Peyer's patch (tissue), 4 donors: ENCODE measurements at regions not wholly inside any gene's neighbourhood (a gene's known extent, or its start where the extent isn't known, plus 50 kb on each side); places are given as distances from the start of the nearest gene placed in this dataset.

Experiments used
- DNase-seq, 3 donors: peaks; one replicate each; pipeline ENCODE4 v3.0.0-alpha.2; 2017 to 2019
- H3K27ac ChIP-seq, 4 donors: fragments of 200-600 bp; sonication (generic); one replicate each; pipeline ENCODE4 v1.5.1; 2016 to 2019
- H3K27me3 ChIP-seq, 2 donors: fragments of 200-600 bp; sonication (generic); one replicate each; pipeline ENCODE4 v1.5.1; 2019
- H3K36me3 ChIP-seq, 3 donors: fragments of 200-600 bp; sonication (generic); one replicate each; pipeline ENCODE4 v1.5.1; 2016 to 2019
- H3K4me1 ChIP-seq, 4 donors: fragments of 200-600 bp; sonication (generic); one replicate each; pipeline ENCODE4 v1.5.1; 2016 to 2019
- H3K4me3 ChIP-seq, 4 donors: fragments of 200-600 bp; sonication (generic); 1 replicate in 3 of 4; 2 replicates in 1 of 4; pipeline ENCODE4 v1.5.1; 2016 to 2019; ENCODE audit warnings: mild to moderate bottlenecking in 1 of 4
- H3K9me3 ChIP-seq, 4 donors: fragments of 200-600 bp; sonication (generic); one replicate each; pipeline ENCODE4 v1.5.1; 2016 to 2019; ENCODE audit warnings: mild to moderate bottlenecking in 1 of 4
- CTCF ChIP-seq, 6 experiments: fragments of 450-650 bp in 4 of 6; fragments of 200-600 bp in 2 of 6; sonication (generic) in 1 of 6; IDR thresholded peaks; one replicate each; pipeline ENCODE4 v1.5.1; 2017 to 2019; ENCODE audit warnings: antibody characterized with exemption in 6 of 6, mild to moderate bottlenecking in 3 of 6, moderate library complexity in 1 of 6
- POLR2A ChIP-seq, 2 donors: fragments of 450-650 bp; IDR thresholded peaks; one replicate each; pipeline ENCODE4 v1.5.1; 2017; ENCODE audit warnings: antibody characterized with exemption in 2 of 2, mild to moderate bottlenecking in 2 of 2, moderate library complexity in 2 of 2

GRCh38 chrX:54615109-54615508, 85.1 kb downstream of the GNL3L start:
- Histone ChIP-seq H3K36me3 (no peaks in the 10 kb centered on the region), H3K27ac (no peak overlapping the region), H3K4me1 (no peaks in the 10 kb centered on the region), H3K4me3 (no peak overlapping the region), H3K9me3 (no peaks in the 10 kb centered on the region), H3K27me3 (no peaks in the 10 kb centered on the region)
- TF ChIP-seq CTCF (IDR thresholded peaks at IDR 0.05) (no peak), POLR2A (IDR thresholded peaks at IDR 0.05) (no peak)
- no peak for DNase-seq

- Histone ChIP-seq H3K4me3 (no peak overlapping the region), H3K27me3 (no peaks in the 10 kb centered on the region), H3K27ac (no peak overlapping the region), H3K9me3 (no peaks in the 10 kb centered on the region), H3K36me3 (no peaks in the 10 kb centered on the region), H3K4me1 (no peaks in the 10 kb centered on the region)
- DNase-seq, result no peak
- TF ChIP-seq CTCF (IDR thresholded peaks at IDR 0.05), result no peak
- TF ChIP-seq POLR2A (IDR thresholded peaks at IDR 0.05), result no peak
Measured at GRCh38 chrX:54633641-54634040, 103.6 kb downstream of the GNL3L start.

GRCh38 chrX:54639018-54639345, 109.0 kb downstream of the GNL3L start:
- Histone ChIP-seq H3K9me3 (no peaks in the 10 kb centered on the region), H3K27ac (peak overlapping the region; percentile 78 to 94 (median 89)), H3K4me3 (peak overlapping the region; percentile 44 to 53 (median 50)), H3K36me3 (no peaks in the 10 kb centered on the region), H3K4me1 (no peaks in the 10 kb centered on the region), H3K27me3 (no peaks in the 10 kb centered on the region)
- DNase-seq, result no peak
- TF ChIP-seq CTCF (IDR thresholded peaks at IDR 0.05), result no peak
- no peak for TF ChIP-seq POLR2A (IDR thresholded peaks at IDR 0.05)

- Histone ChIP-seq H3K36me3 (no peaks in the 10 kb centered on the region), H3K4me3 (peak overlapping the region; percentile 44 to 53 (median 50)), H3K27ac (peak overlapping the region; percentile 78 to 94 (median 89)), H3K27me3 (no peaks in the 10 kb centered on the region), H3K4me1 (no peaks in the 10 kb centered on the region), H3K9me3 (no peaks in the 10 kb centered on the region)
- peak; percentile 32 to 34 for TF ChIP-seq POLR2A (IDR thresholded peaks at IDR 0.05)
- TF ChIP-seq CTCF (IDR thresholded peaks at IDR 0.05), result peak; percentile 14 to 71 (median 54)
- peak; percentile 92 to 97 (median 95) for DNase-seq
Measured at GRCh38 chrX:54639346-54640102, 109.5 kb downstream of the GNL3L start.

GRCh38 chrX:54640103-54640690, 110.2 kb downstream of the GNL3L start:
- no peaks in the 10 kb centered on the region for H3K4me1 ChIP-seq
- TF ChIP-seq POLR2A (IDR thresholded peaks at IDR 0.05) (no peak), CTCF (IDR thresholded peaks at IDR 0.05) (no peak)

More at GRCh38 chrX:54640103-54640690, 110.2 kb downstream of the GNL3L start:
- H3K27me3 ChIP-seq, result no peaks in the 10 kb centered on the region
- no peaks in the 10 kb centered on the region for H3K36me3 ChIP-seq
- H3K9me3 ChIP-seq, result no peaks in the 10 kb centered on the region
- peak overlapping the region; percentile 44 to 53 (median 50) for H3K4me3 ChIP-seq
- DNase-seq, result no peak
- H3K27ac ChIP-seq, result peak overlapping the region; percentile 78 to 94 (median 89)
